HG03139 (cell line): ENCODE measurements at regions not wholly inside any gene's neighbourhood (a gene's known extent, or its start where the extent isn't known, plus 50 kb on each side); places are given as distances from the start of the nearest gene placed in this dataset.

Source experiments
- ATAC-seq: cut with Tn5 transposase; IDR thresholded peaks from one replicate; pipeline ENCODE4 v1.9.1; 2021; ENCODE audit not compliant: unreplicated experiment

DNA sequence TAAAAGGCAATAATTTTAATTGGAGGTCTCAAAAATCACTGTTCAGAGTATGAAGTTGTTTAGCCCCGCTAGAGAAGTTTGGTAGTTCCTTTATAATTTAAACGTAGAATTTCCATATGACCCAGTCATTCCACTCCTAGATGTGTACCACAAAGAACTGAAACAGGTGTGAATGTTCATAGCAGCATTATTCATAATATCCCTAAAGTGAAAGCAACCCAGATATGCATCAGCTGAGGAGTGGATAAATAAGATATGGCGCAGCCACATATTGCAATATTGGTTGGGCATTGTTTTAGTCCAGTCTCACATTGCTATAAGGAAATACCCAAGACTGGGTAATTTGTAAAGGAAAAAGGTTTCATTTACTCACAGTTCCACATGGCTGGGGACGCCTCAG is 976.2 kb downstream of the NLGN4Y start:
- no peak for ATAC-seq

DNA sequence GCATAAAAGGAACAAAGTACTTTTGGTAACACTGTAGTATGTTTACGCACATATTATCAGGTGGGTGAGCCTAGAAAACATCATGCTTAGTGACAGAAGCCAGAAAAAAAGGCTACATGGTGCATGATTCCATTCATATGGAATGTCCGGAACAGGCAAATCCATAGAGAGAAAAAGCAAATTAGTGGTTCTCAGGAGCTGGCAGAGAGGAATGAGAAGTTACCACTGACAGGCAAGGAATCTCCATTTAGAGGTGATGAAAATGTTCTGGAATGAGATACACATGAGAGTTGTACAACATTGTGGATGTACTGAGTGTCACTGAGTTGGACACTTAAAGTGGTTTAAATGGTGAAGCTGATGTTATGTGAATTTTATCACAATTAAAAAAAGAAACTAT is 976.9 kb downstream of the NLGN4Y start:
- no peak for ATAC-seq

DNA sequence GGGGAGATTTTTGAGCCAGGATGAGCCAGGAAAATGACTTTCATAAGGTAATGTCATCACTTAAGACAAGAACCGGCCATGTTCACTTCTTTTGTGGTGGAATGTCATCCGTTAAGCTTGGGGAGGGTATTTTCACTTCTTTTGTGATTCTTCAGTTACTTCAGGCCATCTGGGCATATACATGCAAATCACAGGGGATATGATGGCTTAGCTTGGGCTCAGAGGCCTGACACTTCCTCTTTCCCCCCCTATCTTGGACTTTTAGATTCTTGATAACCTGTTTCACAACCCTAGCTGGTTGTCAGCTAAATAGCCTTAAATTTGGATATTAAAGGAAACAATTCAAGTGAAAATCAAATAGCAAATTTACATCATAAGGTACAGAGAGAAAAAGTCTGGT is 986.0 kb downstream of the NLGN4Y start:
- no peak for ATAC-seq

DNA sequence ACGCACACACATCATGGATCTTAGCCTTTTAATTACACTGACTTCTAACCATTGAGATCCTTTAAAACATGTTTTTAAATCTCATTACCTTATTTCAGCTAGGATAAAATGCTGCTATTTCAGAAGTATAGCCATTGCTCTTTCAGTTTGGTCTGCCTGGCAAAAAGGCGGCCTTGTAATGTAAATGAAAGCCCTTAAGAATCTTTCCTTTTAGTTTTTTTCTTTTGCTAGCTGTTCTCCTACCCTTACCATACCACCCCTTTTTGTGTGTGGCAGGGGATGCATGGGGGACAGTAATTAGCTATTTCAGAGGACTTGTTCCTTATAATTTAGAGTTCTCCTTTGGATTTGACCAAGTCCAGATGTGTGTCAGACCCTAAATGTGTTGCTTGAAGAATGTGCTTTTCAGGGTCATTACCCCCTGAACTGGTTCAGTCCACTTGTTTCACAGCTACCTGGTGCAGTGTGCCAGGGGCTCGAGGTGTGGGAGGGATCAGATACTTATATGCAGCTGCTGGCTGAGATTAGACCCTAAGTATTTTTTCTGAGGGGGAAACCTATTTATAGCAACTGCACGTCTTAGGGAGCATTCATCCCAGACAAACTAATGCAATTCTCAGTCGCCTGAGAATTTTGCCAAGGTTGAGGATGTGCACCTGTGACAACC is 986.8 kb downstream of the NLGN4Y start:
- no peak for ATAC-seq

DNA sequence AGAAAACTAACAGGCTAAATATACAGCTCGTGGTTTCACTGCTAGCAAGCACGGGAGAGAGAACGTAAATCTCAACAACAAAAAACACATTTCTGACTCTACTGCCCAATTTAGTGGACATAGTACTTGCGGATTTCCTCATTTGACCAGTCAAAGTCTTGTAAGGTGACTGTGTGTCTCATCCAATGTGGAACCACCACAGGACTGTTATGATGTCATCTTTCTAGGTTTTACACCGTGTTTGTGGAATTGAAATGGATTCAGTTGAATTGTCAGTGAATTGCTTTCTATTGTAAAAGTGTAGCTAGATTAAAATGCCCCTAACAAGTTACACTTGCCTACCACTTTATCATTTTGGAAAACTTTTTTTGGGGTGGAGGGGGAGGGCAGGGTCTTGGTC is 1010.8 kb downstream of the NLGN4Y start:
- no peak for ATAC-seq

DNA sequence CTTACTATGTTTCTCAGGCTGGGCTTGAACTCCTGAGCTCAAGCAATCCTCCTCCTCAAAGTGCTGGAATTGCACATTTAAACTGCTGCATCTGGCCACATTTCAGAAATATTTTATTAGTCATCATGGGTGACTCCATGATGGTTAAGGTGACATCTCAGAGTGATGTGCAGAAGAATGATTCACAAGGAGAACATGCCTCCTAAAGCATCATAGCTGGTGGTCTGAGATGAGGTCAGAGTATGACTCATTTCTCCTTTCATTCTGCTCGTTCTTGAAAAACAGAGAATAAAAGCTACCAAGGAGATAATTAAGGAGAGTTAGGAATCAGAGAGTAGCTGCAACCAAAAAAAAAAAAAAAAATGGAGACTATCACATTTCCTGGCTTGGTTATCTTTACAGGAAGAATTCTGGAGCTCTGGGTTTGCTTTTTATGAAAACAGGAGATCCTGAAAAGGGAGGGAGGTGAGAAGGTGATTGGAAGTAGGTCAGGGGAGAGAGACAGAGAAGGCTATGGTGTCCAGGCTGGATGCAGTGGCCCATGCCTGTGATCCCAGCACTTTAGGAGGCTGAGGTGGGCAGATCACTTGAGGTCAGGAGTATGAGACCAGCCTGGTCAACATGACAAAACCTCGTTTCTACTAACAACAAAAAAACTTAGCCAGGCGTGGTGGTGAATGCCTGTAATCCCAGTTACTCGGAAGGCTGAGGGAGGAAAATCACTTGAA is 1011.6 kb downstream of the NLGN4Y start:
- no peak for ATAC-seq

DNA sequence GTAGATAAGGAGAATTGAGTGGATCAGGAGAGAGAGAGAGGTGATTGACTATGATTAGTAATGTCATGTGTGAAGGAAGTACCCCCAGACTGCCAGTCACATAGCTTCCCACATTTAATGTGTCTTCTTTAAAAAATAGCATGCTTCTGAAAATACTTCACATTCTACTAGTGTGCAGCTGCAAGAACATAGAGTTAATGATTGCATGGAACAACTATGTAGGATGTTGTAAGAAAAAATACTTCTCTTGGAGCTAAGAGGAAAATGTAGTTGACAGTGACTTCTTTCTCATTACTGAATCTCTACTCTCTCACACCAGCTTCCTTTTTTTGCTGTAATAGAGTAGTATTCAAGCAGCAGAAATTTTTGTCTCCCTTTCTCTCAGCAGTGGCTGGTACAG is 1016.2 kb downstream of the NLGN4Y start:
- ATAC-seq, result no peak

- no peak for ATAC-seq
Measured at GRCh38 chrY:15546177-15546754, 1021.9 kb downstream of the NLGN4Y start.

GRCh38 chrY:15552074-15552473 is 1027.7 kb downstream of the NLGN4Y start:
- no peak for ATAC-seq

DNA sequence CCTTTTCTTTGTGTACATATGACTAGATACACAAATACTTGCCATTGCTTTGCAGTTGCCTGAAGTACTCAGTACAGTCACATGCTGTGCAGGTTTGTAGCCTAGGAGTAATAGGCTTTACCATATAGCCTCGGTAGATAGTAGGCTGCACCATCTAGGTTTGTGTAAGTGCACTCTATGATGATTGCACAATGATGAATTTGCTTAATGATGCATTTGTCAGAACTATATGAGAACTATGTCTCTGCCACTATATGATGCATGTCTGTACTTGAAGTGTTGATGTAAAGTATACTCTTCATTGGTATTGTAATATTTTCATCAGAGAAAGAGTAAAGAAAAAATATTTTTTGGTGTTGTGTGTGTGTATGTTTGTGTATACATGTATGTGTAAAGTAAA is 1030.7 kb downstream of the NLGN4Y start:
- ATAC-seq, result no peak

DNA sequence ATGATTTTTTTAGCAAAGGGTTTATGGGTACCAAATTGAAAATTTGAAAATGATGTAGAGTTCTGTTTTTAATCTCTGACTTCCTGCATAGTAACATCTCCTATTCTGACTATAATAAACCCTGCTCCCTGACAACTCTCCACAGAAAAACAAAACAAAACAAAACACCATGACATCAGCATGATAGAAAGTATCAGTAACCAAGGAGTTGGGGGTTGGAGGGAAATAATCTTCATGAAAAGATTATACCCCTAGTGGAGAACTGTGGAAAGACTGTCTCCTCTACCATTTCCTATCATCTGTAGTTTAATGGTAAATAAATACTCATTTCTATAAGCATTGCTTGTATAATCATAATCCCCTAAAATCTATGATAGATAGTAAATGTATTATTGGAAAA is 1034.8 kb downstream of the NLGN4Y start:
- no peak for ATAC-seq

DNA sequence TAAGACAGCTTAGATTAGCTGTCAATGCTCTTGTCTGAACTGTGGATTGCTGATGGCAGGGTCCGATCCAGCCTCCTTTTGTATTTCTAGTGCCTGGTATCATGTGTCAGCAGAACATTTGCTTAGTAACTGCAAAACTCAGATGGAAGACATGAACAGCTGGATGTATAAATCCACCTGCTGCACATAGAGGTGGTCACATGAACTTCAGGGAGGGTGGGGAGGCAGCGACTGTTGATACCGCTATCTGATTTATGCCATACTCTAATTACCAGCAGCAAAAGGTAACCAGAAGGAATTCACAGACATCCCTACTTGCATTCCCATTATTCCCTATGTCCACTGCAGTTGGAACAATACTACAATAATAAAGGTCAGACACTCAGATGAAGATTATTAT is 1036.5 kb downstream of the NLGN4Y start:
- no peak for ATAC-seq

DNA sequence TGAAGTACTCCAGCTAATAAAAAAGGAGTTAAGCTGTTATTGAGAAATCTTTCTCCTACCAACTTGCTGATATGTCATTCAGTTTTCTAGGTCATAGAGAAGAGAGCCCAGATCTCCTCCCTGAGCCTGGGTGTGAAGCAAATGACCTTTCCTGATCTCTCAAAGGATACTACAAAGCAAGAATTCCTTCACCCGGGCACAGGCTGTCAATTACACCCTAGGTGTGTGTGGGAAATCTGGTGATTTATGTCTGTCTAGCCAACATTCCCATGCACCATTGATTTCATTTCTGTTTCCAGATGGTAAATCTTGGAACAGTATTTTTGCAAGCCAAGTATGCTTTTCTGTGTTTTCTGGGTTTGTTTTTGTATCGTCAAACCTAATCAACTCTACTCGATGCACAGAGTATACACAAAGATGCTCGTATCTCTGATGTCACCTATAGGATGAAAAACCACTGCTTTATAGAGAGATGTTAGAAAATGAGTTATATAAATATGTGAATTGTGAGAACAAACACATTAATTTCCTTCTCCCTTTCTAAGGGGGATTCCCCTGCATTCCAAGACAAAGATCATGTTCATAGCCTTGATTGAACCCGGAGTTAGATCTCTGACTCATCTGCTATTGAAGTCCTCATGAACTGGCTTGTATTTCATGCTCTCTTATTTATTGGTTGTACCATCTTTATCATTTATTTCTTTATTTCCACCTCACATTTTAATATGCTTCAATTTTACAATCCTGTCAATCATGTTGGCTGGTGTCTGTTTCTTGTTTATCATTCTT is 1037.4 kb downstream of the NLGN4Y start:
- ATAC-seq, result no peak

DNA sequence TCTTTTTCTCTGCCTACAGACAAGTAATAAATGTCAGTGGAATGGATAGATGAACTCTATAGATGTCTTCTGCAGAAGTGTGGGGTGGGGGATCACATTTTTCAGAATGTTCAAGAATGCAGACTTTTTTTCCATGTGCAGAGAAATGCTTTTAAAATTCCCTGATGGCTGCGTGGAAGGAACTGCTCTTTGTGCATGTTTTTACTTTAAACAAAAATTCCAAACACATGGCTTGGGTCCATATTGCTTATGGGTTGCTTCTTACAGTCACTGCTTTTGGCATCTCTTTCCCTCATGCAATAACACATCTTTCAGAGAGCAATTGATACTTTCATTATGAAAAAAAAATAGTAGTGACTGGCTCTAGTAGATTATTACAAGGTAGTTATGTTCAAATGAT is 1053.6 kb downstream of the NLGN4Y start:
- ATAC-seq, result no peak

DNA sequence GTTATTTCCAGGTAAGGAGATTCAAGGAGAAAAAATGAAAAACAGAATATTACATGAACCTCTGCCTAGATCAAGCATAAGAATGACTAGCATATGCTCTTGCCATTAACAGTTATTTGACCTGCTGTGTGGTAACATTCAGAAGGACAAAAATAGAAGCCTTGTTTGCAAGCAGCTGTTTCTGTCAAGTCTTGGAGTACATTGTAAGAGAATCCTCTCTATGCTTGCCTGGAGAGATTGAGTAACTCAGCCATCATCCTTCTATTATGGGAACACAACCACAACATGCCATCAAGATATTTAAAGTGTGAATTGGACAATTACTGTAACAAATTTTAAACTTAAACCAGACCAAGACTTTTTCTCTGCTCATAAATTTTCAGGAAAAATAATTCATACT is 1054.4 kb downstream of the NLGN4Y start:
- ATAC-seq, result no peak

DNA sequence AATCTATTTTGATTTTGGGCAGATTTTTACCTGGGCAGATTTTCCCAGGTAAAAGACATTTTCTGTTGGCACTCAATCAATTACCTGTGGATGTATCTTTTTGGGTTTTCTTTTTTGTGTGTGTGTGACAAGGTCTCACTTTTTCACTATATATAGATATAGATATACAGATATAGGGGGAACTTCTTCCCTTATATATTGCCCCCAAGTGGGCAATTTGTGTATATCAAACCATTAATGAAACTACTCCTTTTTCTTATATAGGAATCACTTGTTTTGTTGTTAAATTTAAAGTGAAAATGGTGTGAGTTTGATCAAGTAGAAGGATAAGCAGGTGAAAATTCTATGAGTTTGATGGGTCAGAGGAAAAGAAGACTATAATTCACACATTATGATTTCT is 1054.9 kb downstream of the NLGN4Y start:
- no peak for ATAC-seq

DNA sequence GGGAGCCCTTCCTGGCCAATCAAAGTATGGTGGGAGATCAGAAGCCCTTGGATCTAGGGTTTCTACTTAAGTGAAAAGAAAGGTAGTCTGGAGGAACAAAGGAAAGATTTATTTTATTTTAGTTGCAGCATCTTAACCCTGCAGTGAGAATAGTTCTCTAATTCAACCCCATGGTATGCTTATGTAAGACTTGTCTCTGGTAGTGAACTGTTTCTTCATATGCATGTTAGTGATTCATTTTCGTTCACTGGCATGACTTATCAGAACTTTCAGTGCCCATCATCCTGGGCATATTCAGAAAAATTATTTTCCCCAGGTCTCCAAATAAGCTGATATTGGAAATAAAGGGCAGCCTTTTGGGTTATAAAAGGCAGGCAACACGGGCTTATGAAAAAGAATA is 1058.8 kb downstream of the NLGN4Y start:
- ATAC-seq, result no peak

DNA sequence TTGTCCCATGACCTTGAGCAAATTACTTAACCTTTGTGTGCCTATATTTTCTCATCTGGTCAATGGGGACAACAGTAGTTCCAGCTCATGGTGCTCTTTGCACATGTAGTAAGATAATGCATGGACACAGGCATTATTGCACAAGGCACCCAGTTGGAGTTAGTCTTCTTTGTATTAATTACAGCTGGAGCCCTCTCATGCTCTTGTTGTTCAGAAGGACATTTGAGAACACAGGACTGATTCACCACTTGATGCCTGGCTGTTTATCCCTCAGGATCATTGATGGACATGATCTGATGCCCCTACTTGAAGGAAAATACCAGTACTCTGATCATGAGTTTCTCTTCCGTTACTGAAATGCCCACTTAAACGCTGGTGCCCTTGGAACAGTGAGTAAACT is 1068.6 kb downstream of the NLGN4Y start:
- no peak for ATAC-seq

GRCh38 chrY:15593476-15594160 is 1069.3 kb downstream of the NLGN4Y start:
- ATAC-seq, result no peak

GRCh38 chrY:15594179-15594578 is 1069.8 kb downstream of the NLGN4Y start:
- no peak for ATAC-seq

- ATAC-seq, result no peak
Measured at GRCh38 chrY:15600565-15600964, 1076.2 kb downstream of the NLGN4Y start.
